G401.6 (cell line): ENCODE measurements at regions not wholly inside any gene's neighbourhood (a gene's known extent, or its start where the extent isn't known, plus 50 kb on each side); places are given as distances from the start of the nearest gene placed in this dataset.
"Not testable (repeated sequence)": the region's sequence is repeated elsewhere in the genome, so short reads cannot be mapped to it uniquely, and the experiment has no call there.

Experiments
- FAIRE-seq: peaks from 2 replicates; lab custom pipeline; 2012; peaks lifted over from hg19 to GRCh38; lab: Jason Lieb, UNC

DNA sequence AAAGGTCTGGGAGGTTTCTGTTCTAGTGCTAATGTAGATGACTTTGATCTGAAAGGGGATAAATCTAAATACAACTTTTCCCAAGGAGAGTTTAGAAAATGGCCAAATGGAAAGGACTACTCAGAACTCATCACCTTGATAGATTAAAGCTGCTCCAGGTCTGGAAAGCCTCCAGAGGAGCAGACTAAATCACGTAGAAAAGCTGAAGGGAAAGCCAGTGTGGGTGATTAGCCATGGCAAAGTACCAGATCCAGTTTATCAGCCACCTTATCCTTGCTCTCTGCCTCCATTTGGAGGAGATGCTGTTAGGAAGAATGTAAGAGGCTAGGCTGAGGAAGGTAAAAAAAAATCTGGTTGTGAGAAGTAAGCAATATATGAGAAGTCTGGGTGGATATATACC is 120.7 kb upstream of the RAI14 start:
- no peak for FAIRE-seq

DNA sequence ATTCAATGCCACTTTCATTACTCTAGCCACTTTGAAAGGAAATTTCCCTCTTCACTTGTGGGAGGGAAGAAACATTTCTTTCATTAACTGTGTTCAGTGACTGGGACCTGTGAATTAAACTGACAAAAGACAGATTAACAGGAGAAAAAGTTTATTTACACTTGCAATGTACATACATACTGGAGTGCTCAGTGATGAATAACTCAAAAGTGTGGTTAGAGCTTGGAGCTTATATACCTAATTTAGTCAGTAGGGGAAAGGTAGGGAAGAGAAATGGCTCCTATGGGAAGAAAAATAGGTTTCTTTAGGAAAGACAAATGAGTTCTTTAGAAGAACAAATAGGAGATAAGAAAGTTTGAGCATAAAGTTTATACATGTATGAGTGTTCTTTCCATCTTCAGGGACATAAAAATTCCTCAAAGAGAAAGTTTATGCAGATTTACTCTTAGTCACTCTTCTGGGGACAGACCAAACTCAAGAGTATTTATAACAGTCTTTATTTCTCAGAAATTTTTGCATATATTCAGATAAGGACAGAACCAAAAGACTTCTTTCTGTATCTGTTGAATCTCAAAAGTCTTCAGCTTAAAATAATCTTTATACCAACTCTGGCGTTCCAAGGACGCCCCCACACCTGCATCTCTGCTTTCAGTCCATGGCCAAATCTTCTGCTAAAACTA is 120.0 kb upstream of the RAI14 start:
- FAIRE-seq: no peak

DNA sequence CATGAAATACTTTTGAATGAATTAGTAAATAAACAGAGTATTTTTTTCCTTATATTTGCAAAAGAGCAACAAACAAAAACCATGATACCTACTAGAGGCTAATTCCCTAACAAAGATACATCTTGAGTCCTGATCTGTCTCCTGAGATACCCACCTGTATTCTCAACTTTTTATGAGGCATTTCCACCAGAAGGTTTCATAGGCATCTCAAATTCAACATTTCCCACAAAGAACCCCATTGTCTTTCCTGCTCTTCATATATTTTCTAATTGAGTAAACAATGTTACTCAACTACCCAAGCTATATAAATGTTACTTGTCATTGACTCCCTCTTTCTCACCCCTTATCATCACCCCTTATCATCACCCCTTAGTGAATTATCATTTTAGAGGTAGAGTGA is 119.4 kb upstream of the RAI14 start:
- FAIRE-seq: no peak

DNA sequence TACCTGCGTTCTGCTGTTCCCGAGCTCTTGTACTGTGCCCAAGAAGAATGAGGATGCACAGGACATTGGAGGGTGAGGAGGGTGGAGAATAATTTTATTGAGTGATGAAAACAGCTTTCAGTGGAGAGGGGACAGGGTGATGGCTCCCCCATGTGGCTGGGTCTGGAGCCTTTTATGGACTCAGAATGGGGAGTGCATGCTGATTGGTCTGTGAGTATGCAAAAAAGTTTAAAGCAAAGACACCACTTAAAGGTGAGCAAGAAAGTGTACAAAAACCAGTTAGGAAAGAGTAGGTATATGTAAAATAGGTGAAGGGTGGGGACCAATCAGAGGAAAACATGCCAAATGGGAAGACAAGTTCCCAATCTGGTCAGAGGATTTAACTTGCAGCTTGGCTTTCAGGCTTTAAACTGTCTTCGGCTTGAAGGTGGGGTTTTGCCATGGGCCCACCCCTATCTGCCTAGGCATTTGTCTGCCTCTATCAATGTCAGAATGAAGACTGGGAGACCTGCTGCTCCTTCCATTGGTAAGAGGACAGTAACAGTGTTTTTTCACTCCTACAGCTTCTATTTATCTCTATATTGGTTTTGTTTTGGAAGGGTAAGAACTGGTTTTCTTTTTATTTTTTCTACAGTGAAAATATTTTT is 118.0 kb upstream of the RAI14 start:
- no peak for FAIRE-seq

DNA sequence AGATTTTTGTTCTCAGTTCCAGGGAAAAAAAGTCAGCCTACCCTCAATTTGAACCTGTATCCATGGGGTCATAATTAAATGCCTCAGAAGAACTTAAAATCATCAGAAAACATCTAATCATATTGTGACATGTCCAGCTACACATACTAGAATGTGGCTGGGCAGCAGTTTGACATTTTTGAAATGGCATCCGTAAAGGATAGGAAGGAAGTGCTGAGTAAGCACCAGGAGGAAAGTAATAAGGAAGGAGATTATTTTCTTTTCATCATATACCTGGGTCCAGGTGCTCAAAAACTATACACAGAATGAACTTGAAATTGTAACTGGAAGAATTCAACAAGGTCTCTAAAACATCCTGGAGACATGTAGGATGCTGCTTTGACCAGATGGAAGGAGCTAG is 116.9 kb upstream of the RAI14 start:
- no peak for FAIRE-seq

DNA sequence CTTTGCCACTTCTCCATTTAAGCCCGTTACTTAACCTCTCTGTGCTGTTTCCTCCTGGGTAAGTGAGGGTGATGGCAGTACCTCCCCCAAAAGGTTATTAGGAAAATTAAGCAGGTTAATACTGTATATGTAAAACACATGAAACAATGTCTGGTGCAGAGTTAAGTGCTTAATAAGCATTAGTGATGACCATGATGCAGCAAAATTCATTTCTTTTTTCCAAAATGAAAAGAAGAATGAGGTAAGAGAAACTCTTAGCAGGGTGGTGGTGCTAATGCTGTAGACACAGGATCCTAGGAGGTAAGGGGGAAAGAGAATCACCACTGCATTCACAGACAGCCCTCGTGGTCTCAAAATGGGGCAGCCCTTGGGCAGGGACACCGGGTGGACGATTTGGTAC is 115.1 kb upstream of the RAI14 start:
- no peak for FAIRE-seq

DNA sequence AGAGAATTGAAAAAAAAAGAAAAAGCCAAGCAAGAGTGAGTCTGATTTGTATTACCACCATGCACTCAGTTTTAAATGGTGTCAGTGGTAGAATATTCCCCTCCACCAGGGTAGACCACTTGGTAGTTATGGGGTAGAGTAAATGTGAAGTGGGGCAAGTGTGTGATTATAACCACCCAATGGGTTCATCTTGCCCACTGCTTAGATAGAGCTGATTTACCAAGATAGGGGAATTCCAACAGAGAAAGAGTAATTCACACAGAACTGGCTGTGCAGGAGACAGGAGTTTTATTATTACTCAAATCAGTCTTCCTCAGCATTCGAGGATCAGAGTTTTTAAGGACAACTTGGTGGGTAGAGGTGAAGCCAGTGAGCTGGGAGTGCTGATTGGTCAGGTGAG is 113.3 kb upstream of the RAI14 start:
- FAIRE-seq: no peak

DNA sequence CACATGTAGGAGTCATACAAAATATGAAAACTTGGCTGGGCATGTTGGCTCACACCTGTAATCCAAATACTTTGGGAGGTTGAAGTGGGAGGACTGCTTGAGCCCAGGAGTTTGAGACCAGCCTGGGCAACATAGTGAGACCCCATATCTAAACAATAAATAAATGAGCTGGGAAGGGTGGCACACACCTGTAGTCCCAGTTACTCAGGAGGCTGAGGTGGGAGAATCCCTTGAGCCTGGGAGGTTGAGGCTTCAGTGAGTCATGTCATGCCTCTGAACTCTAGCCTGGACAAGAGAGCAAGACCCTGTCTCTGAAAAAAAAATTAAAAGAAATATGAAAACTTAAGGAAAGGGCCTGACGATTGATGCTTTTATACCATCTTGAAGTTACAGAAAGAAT is 112.4 kb upstream of the RAI14 start:
- FAIRE-seq: no peak

DNA sequence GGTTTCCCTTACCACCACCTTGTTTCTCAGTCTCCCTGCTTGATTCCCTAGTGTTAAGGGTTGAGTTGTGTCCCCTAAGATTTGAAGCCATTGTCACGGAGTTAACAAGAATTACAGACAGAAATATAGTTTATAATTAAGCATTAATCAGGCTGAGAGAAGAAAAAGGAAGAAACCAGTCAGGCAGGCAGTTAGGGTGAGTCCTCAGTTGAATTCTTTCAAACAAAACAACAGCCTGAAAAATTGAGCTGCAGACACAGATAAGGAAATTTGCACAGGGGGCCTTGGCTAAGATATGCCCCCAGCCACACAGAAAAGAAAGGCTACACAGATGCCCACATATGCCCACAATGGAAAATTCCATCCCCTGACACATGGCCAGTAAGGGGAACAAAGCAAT is 111.7 kb upstream of the RAI14 start:
- no peak for FAIRE-seq

DNA sequence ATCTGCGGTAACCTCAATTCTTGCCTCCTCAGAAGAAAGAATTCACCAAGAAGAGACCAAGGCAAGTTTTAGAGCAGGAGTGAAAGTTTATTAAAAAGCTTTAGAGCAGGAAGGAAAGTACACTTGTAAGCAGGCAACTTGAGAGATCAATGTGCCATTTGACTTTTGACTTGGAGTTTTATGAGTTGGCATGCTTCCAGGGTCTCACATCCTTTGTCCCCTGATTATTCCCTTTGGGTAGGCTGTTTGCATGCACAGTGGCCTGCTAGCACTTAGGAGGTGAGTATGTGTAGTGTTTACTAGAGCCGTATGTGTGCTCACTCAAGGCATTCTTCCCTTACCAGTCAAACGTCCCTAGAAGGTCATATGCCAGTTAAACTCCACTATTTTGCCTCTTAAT is 111.0 kb upstream of the RAI14 start:
- FAIRE-seq: no peak

DNA sequence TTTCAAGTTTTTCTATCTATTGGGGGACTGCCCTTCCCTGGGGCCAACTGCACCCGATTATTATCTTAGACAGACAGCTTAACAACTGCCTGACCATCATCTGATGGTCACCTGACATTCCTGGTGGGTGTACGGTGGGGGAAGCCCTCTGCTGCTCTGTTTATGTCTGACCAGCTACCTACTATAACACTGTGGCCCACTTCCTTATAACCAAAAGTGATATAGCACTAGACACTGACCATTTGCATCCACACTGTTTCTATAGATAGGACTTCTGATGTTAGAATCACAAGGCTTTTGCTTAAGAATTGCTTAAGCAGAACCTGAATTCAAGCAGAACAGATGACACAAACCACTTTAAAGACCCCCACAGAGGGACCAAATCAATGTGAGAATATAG is 110.5 kb upstream of the RAI14 start:
- FAIRE-seq: no peak

DNA sequence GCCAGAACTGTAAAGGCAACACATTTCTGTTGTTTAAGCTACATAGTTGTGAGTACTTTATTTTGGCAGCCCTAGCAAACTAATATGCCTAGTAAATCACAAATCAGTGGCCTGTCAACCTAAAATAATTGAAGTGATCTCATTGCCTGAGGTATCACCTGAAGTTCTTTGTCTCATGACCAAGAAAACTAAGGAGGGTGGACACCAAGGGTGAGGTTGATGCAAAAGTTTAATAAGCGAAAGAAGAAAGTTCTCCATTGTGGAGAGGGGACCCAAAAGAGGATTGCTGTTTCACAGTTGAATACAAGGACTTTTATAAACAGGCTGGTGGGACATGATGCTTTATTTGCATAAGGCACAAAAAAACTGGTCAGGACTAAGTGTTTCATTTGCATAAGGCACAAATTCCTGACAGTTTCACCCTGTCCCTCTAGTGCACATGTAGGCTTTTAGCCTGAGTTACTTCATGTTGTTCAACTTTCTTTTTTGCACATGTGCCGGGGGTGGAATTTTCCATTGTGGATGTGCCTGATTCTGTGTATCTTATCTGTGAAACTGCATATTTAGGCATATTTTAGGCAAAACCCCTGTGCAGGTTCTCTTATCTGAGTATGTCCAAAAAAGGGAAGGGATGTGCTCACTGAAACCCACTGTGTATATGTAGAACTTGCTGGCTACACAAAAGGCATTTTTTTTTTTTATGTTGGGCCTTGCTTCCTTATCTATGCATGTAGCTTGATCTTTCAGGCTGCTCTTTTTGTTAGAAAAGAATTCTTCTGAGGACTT is 108.6 kb upstream of the RAI14 start:
- no peak for FAIRE-seq

DNA sequence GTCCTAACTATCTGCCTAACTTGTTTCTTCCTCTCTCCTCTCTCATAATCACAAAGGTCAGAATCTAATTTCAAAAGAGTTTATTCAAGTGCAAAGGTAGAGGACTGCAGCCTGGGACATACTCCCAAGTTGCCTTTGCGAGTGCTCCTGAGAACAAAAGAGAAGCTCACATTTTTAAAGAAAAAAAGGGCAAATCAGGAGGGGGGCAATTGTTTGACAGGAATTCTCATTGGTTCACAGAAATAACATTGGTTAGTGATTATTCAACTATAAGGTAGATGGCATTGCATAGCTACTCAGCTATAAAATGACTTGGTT is 108.1 kb upstream of the RAI14 start:
- FAIRE-seq: no peak

DNA sequence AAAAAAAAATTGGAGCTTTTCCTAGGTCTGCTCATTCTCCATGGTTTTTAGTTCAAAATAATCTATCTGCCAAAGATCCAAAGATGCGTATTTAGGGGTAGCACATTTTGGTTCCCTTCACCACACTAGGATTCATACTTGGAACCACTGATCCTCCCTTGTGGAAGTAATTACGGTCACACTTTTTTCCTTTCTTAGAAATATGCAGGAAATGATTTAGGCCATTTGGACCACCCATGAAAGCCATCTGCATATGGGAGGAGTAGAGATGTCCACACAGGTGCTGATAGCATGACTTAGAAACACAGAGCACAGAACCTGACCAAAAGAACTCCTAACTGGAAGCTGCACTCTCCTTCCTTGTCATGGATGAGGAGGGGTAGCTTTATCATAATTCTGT is 105.9 kb upstream of the RAI14 start:
- no peak for FAIRE-seq

DNA sequence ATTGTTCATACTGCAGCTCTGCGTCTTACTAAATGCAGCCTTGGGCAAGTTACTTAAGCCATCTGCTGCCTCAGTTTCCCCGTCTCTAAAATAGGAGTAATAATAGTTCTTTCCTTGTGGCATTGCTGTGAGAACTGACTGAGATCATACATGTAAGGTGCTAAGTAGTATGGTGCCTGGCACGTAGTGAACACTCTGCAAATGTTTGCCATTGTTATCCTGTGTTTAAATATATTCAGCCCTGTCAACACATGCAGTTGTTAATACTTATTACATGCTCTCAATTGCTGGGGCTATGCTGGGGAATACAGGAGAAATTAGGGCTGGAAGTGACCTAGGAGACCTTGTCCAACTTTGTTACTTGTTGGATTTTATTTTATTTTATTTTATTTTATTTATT is 105.2 kb upstream of the RAI14 start:
- FAIRE-seq: no peak

DNA sequence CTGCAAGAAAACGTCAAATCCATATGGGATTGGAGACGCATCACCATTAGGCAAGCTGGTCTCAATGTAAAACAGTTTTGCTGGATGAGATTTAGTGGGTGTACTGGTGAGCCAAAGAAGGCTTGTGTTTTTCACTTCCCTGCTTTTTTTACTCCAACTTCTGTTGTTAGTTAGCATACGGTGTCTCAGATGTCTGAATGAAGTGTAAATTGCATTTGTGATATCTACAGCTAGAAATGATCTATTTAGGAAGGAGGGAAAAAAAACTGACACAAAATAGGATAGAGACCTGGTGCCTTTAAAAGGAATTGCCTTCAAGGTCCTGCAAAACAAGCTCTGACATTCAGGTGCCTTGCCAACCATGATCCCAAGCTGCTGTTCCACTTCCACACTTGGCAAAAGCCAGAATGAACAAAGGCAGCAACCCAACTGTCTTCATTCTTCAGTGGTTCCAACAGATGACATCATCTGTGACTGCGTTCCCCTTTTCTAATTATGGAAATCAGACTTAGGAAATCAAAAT is 104.2 kb upstream of the RAI14 start:
- no peak for FAIRE-seq

DNA sequence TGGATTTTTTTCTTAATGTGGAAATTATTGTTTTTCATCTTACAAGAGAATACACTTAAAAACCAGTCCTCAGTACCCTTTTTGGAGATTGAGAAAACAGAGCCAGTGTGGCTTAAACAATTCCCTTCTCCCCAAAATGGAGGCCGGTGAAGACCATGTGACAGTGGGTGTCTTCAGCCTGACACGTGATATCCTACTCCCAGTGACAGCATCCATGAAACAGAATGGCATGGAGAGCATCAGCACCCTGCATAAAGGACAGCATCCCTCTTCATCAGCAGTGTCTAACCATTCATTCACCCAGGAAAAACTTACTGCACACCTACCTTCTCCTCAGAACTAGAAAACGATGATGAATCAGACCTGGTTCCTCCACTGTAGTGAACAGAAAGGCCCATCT is 103.4 kb upstream of the RAI14 start:
- FAIRE-seq: no peak

DNA sequence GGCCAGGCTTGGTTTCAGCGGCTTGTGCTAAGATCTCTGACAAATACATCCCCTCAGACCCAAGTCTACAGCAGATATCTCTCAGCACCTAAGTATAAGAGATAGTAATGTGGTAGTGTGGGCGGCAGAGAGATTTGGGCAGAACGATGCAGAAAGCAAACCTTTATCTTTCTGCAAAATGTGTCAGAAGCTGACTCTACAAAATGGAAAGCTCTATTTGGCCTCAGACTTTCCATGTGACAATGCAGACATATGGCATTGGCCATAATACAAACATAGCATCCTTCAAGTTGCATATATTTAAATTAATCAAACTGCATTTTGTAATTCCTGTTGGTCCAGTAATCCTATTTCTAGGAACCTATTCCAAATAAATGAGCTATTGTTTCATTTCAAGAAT is 102.5 kb upstream of the RAI14 start:
- FAIRE-seq: no peak

DNA sequence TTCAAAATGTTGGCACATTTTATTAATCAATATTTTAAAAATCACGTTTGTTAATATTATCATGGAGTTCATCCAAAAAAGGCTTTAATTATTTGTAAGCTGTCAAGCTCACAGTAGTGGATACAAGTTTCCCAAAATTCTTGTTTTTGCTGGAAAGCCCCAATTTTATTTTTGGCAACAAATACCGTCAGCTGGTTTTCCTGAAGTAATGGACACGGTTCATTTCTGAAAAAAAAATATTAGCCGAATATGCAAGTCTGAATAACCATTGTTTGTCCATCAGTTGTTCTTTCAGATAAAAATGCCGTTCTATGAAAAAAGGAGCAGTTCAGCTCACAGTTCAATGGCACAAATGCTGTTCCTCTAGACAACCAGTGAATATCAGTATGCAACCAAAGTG is 101.5 kb upstream of the RAI14 start:
- FAIRE-seq: no peak

DNA sequence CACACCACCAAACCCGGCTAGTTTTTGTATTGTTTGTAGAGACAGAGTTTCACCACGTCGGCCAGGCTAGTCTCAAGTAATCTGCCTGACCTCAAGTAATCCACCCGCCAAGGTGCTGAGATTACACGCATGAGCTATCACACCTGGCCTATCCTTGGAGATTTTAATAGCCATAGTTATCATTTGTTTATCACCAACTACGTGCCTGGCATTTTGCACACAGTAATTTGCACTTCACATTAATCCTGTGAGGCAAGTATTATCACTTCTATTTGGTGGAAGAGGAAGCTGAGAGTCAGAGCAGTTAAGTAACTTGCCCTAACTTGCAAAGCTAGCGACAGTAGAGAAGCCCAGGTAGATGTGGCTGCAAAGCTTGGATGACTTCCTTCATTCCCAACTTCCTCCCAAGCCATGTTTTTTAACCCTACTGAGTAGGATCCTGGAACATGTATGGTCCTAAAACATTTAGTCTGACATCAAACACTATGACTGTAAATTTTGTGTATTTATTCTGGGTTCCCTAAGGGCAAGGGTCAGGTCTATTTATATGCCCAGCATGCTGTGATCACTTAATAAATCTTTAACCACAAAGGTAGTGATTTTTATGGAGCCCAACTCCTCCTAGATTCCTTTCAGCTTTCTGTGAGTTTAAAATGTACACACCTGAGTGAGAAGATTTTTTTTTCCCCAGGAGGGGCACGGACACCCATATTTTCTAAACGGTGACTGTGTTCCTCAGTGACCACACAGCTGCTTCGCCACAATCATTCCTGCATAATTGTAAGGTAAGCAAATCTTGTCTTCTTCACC is 100.2 kb upstream of the RAI14 start:
- no peak for FAIRE-seq

DNA sequence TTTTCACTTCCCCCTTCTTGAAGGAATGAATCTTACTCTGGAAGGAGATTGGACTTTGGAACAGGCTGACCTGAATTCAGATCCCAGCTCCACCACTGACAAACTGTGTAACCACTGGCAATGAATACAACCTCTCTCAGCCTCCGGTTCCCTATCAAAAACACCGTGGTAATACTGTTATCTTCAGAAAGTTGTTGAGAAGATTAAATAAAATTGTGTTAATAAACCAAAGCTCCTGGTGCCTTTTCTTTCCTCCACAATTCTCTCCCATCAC is 99.7 kb upstream of the RAI14 start:
- FAIRE-seq: no peak

DNA sequence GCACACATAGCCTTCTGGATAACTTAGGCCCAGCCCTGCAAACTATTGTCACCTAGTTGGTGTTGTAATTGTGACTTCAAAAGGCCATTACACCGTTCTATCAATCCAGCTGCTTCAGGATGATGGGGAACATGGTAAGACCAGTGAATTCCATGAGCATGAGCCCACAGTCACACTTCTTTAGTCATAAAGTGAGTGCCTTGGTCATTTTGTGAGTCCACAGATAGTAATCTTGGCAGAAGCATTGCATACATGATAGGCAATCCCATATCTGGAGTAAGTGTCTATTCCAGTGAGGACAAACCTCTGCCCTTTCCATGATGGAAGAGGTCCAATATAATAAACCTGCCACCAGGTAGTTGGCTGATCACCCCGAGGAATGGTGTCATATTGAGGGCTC is 94.5 kb upstream of the RAI14 start:
- FAIRE-seq: not testable (repeated sequence)

DNA sequence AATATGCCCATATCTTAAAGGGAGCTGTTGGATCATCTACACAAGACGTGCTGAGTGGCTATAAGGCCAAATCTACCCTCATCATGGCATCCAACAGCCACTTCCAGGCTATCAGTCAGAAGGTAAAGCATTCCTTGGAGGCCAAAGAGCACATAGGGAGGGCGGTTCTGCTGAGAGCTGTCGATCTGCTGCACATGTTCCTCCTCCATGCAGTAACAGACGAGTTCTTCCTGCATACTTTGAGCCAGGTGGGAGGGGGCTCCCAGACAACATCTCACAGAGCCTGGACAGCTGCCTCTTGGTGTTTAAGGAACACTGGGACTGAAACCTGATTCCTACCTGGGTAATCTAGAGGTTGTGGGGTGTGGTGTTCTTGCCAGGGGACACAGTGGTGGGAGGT is 93.3 kb upstream of the RAI14 start:
- no peak for FAIRE-seq
